K562 (cell line): ENCODE measurements at regions not wholly inside any gene's neighbourhood (a gene's known extent, or its start where the extent isn't known, plus 50 kb on each side); places are given as distances from the start of the nearest gene placed in this dataset.

Experiments
- ATAC-seq: fragments of 200-7000 bp; cut with Tn5 transposase; 3 replicates; pipeline ENCODE4 v1.9.1; 2020; ENCODE audit warnings: moderate library complexity
- BruUV-seq: library from RNA; stranded (reverse); fragments of 400-500 nt; replicated peaks from 2 replicates; lab custom pipeline; 2021; lab: Mats Ljungman, UMichigan
- CTCF ChIA-PET: fragments of 300-600 bp; formaldehyde crosslinking; extraction: SDS; loops from one replicate; lab custom pipeline; 2021; ENCODE audit warnings: low intra/inter-chr PET ratio; lab: Yijun Ruan, JAX
- POLR2A ChIA-PET: fragments of 300-600, 350-650 bp; sonication (Branson Sonifier 250); formaldehyde crosslinking; extraction: SDS; loops from one replicate; lab custom pipeline; 2021; ENCODE audit warnings: antibody characterized with exemption, inconsistent platforms; lab: Yijun Ruan, JAX
- DNase-seq, 4 experiments: peaks; one replicate each; pipeline versions ENCODE4 v3.0.0 to v3.0.0-alpha.2; 2011 to 2018; ENCODE audit warnings: low spot score in 3 of 4, mixed read lengths in 3 of 4; ENCODE audit errors: extremely low read depth in 1 of 4
- FAIRE-seq: peaks from 2 replicates; lab custom pipeline; 2011; peaks lifted over from hg19 to GRCh38; lab: Jason Lieb, UNC
- H2AFZ ChIP-seq: 2 replicates; pipeline ENCODE4 v1.6.0; 2011; ENCODE audit warnings: low read depth, low read length, control low read depth, inconsistent platforms
- H3K27ac ChIP-seq: fragments of 200-600 bp; 3 replicates; pipeline ENCODE4 v1.8.0; 2011; ENCODE audit warnings: low read depth, mild to moderate bottlenecking, control low read depth, inconsistent platforms, low read length, moderate library complexity, mixed read lengths; ENCODE audit errors: extremely low read depth
- H3K27me3 ChIP-seq, 2 experiments: fragments of 300-600 bp in 1 of 2; 2 replicates in 1 of 2; 3 replicates in 1 of 2; pipeline versions ENCODE4 v1.6.0 to v1.8.0; 2011; ENCODE audit warnings: inconsistent platforms in 2 of 2, low read length in 2 of 2, mild to moderate bottlenecking in 1 of 2, mixed read lengths in 1 of 2, moderate library complexity in 1 of 2; ENCODE audit not compliant: control insufficient read depth in 2 of 2, insufficient read depth in 2 of 2
- H3K36me3 ChIP-seq: fragments of 300-600 bp; 3 replicates; pipeline ENCODE4 v1.8.0; 2011; ENCODE audit warnings: mild to moderate bottlenecking, low read length, inconsistent platforms; ENCODE audit not compliant: control insufficient read depth, insufficient read depth
- H3K4me1 ChIP-seq, 2 experiments: fragments of 200-600 bp in 1 of 2; replicated peaks in 1 of 2; 2 replicates in 1 of 2; 3 replicates in 1 of 2; pipeline versions ENCODE4 v1.5.1 to v1.8.0; 2011; ENCODE audit warnings: inconsistent platforms in 2 of 2, low read length in 2 of 2, mild to moderate bottlenecking in 1 of 2, mixed read lengths in 1 of 2, moderate library complexity in 1 of 2; ENCODE audit not compliant: control insufficient read depth in 2 of 2, insufficient read depth in 2 of 2
- H3K4me2 ChIP-seq: 2 replicates; pipeline ENCODE4 v1.6.1; 2011; ENCODE audit warnings: low read length, control low read depth, inconsistent platforms, mixed read lengths; ENCODE audit not compliant: insufficient read depth
- H3K4me3 ChIP-seq: fragments of 200-600 bp; sonication (generic), shearing (Covaris generic); 2 replicates; pipeline ENCODE4 v1.5.1; 2016; ENCODE audit warnings: control low read depth, inconsistent platforms
- H3K79me2 ChIP-seq: fragments of 200-600 bp; 3 replicates; pipeline ENCODE4 v1.8.0; 2011; ENCODE audit warnings: low read length, inconsistent platforms; ENCODE audit not compliant: control insufficient read depth, insufficient read depth
- H3K9ac ChIP-seq, 2 experiments: 2 replicates each; pipeline versions ENCODE4 v1.6.0 to v1.6.1; 2011; ENCODE audit warnings: low read depth in 2 of 2, low read length in 2 of 2, control low read depth in 1 of 2, inconsistent platforms in 1 of 2, mild to moderate bottlenecking in 1 of 2, mixed read lengths in 1 of 2; ENCODE audit not compliant: insufficient read depth in 1 of 2
- H3K9me1 ChIP-seq: one replicate; pipeline ENCODE4 v1.6.0; 2011; ENCODE audit warnings: inconsistent platforms, mild to moderate bottlenecking, low read length, moderate library complexity; ENCODE audit not compliant: control insufficient read depth, insufficient read depth
- H3K9me3 ChIP-seq: replicated peaks from 2 replicates; pipeline ENCODE4 v1.5.1; 2011; ENCODE audit warnings: low read depth, low read length, inconsistent platforms; ENCODE audit not compliant: control insufficient read depth, insufficient read depth
- H4K20me1 ChIP-seq: replicated peaks from 2 replicates; pipeline ENCODE4 v1.6.1; 2011; ENCODE audit warnings: low read length, inconsistent platforms, mixed read lengths; ENCODE audit not compliant: control insufficient read depth, insufficient read depth
- CEBPB ChIP-seq: fragments of 450-650 bp; IDR thresholded peaks from 2 replicates; pipeline ENCODE4 v1.6.1; 2016; ENCODE audit warnings: missing genetic modification characterization, missing compliant biosample characterization
- HDAC1 ChIP-seq, 2 experiments: fragments of 450-650 bp; IDR thresholded peaks; 2 replicates each; pipeline ENCODE4 v1.6.1; 2016 to 2017; ENCODE audit warnings: inconsistent platforms in 1 of 2, mild to moderate bottlenecking in 1 of 2, moderate library complexity in 1 of 2
- JUNB ChIP-seq: fragments of 450-650 bp; formaldehyde crosslinking; conservative IDR thresholded peaks from 2 replicates; pipeline ENCODE4 v1.4.0; 2020; ENCODE audit warnings: mild to moderate bottlenecking
- MED1 ChIP-seq: sonication (generic); formaldehyde crosslinking; IDR thresholded peaks from 2 replicates; pipeline ENCODE4 v1.8.1; 2023; ENCODE audit warnings: missing genetic modification reagents, borderline replicate concordance
- POLR2AphosphoS2 ChIP-seq: IDR thresholded peaks from 2 replicates; pipeline ENCODE4 v1.6.1; 2012; ENCODE audit warnings: low read length, improper control_type of control experiment
- RFX1 ChIP-seq: fragments of 450-650 bp; IDR thresholded peaks from 2 replicates; pipeline ENCODE4 v1.6.1; 2016; ENCODE audit warnings: mild to moderate bottlenecking, moderate library complexity
- WGBS: fragments of 100-300 bp; shearing (Covaris generic); methylation state at CpG from one replicate; pipeline ENCODE4 v1.1.6; 2016; ENCODE audit warnings: low coverage, mixed read lengths; ENCODE audit not compliant: insufficient coverage; ENCODE audit errors: missing lambda C conversion rate; 5-methylcytosine and 5-hydroxymethylcytosine counted together
- in situ Hi-C: fragments of 300-500 bp; cut with MboI; formaldehyde crosslinking; loops from 4 replicates; pipeline ENCODE4 v1.15.0; 2018; ENCODE audit warnings: inconsistent platforms, mixed read lengths
- intact Hi-C: fragments of 100-400 bp; cut with micrococcal nuclease; formaldehyde crosslinking; loops from 2 replicates; pipeline ENCODE4 v1.14.2; 2022

GRCh38 chr12:68392376-68392775 is 60.2 kb upstream of the MDM1 start:
- in situ Hi-C loops: no loop called here
- Histone ChIP-seq H3K27me3 (no peaks in the 10 kb centered on the region), H3K79me2 (no peaks in the 10 kb centered on the region), H4K20me1 (no peaks in the 10 kb centered on the region), H3K36me3 (no peaks in the 10 kb centered on the region), H3K4me2 (peak overlapping the region; percentile 57; the same call in 1 of the 2 replicates), H3K4me3 (no peak overlapping the region), H2AFZ (peak overlapping the region; percentile 73; the same call in 1 of the 2 replicates), H3K9me3 (0 out of 2 replicates have a peak, but pooled peaks cover 4% of the 10 kb centered on the region), H3K27ac (no peak overlapping the region), H3K4me1 (peaks cover 0 to 22% of the 10 kb centered on the region in 2 experiments; a peak in 4 of 5 replicates), H3K9ac (no peak overlapping the region), H3K9me1 (no peaks in the 10 kb centered on the region)
- no peak for DNase-seq
- no TSS peak for BruUV-seq
- TF ChIP-seq RFX1 (no peak), CEBPB (tag) (0 out of 2 replicates have a peak, but pooled peaks have one; percentile 54)
- POLR2A ChIA-PET: interaction anchor here (0.6 to 2.8 kb wide), 5 partner anchors 9 to 33 kb away, joined by 3 to 12 read pairs (median 5); no protein-coding TSS in a partner anchor
- no peak for ATAC-seq
- no peak for FAIRE-seq
- CTCF ChIA-PET: no interaction called here
- intact Hi-C loops: no loop called here

DNA sequence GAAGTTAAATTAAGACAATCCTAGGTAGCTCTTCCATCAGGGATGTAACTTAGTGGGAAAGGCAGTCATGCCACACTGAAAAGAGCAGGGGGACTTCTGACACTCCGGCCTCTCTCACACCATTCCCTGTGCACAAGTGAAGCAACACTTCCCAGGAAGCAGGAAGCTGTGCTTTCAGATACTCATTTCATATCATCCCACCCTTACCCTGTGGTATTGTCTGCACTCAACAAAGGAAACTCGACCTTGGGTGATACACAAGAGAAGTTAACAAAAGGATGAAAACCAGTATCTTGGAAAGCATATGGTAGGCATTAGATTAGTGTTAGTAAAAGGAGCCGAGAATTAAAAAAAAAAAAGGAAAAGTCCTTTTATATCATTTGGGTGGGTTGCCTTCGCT is 61.3 kb upstream of the MDM1 start:
- Histone ChIP-seq H3K36me3 (no peaks in the 10 kb centered on the region), H2AFZ (no peak overlapping the region), H3K4me2 (peak overlapping the region; percentile 35; the same call in 1 of the 2 replicates), H3K27me3 (no peaks in the 10 kb centered on the region), H3K27ac (no peak overlapping the region), H3K9me1 (no peaks in the 10 kb centered on the region), H3K9ac (no peak overlapping the region), H3K4me1 (peaks cover 0 to 22% of the 10 kb centered on the region in 2 experiments; a peak in 4 of 5 replicates), H4K20me1 (no peaks in the 10 kb centered on the region), H3K4me3 (no peak overlapping the region), H3K79me2 (no peaks in the 10 kb centered on the region), H3K9me3 (0 out of 2 replicates have a peak, but pooled peaks cover 4% of the 10 kb centered on the region)
- ChIA-PET POLR2A (interaction anchor here (0.5 to 2.8 kb wide), 3 partner anchors 8 to 14 kb away, joined by 3 to 8 read pairs (median 4); no protein-coding TSS in a partner anchor), CTCF (no interaction called here)
- intact Hi-C loops: no loop called here
- in situ Hi-C loops: no loop called here
- FAIRE-seq (no peak), DNase-seq (no peak), ATAC-seq (no peak)
- BruUV-seq: no TSS peak
- WGBS: 44% methylated on average over 4 of the region's 4 CpGs
- TF ChIP-seq HDAC1 (IDR thresholded peaks at IDR 0.05): no peak
- TF ChIP-seq MED1 (CRISPR knock-in tag): no peak
- no peak for TF ChIP-seq JUNB (CRISPR knock-in tag)
- no peak for TF ChIP-seq POLR2AphosphoS2
